Mammary epithelial cell (primary cell): ENCODE measurements at regions not wholly inside any gene's neighbourhood (a gene's known extent, or its start where the extent isn't known, plus 50 kb on each side); places are given as distances from the start of the nearest gene placed in this dataset.

Experiments
- CTCF ChIP-seq, 2 donors: IDR thresholded peaks in 1 of 2; conservative IDR thresholded peaks in 1 of 2; 2 replicates each; pipeline ENCODE4 v1.5.1; 2011 to 2012; ENCODE audit warnings: inconsistent platforms in 2 of 2, low read length in 2 of 2, mild to moderate bottlenecking in 2 of 2, control low read depth in 1 of 2, low read depth in 1 of 2; ENCODE audit not compliant: insufficient read depth in 1 of 2; ENCODE audit errors: extremely low read depth in 1 of 2
- EZH2 ChIP-seq: IDR thresholded peaks from 2 replicates; pipeline ENCODE4 v1.6.1; 2012; ENCODE audit warnings: low read length, inconsistent platforms, borderline replicate concordance

GRCh38 chr14:26835979-26836570, 238.2 kb upstream of the NOVA1 start:
- TF ChIP-seq CTCF (conservative IDR thresholded peaks at IDR 0.05 in 1 of 2, IDR thresholded peaks at IDR 0.05 in 1 of 2; ENCODE audit: extremely low read depth in 1 of 2, insufficient read depth in 1 of 2, low read depth in 1 of 2, low read length in 2 of 2) = no peak
- TF ChIP-seq EZH2 = no peak
